ENCODE measurements at regions not wholly inside any gene's neighbourhood (a gene's known extent, or its start where the extent isn't known, plus 50 kb on each side); places are given as distances from the start of the nearest gene placed in this dataset.
A peak's percentile ranks its signal among the peaks of the same experiment; 100 is the strongest.

DNA sequence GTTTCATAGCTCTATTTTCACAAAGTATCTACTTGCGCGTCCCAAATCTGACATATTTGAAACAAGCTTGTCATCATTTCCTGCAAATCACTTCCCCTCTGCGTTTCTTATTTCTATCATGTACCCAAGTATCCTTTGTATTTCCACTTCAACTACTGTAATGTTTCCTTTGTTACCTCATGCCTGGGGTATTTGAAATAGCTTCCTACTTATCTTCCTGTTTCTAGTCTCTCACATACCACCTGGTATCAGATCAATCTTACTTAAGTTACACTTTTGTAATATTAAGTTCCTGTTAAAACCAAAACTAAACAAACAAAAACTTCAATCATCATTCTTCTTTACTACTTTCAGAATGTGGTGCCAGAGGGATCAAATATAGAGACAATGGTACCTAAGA lies 93.6 kb upstream of the SMAD1 start:
- no peak for DNase-seq (ENCODE audit: low read depth)
- in situ Hi-C loops (cut with HindIII; ENCODE audit: low sequenced_read_pairs): no loop called here
- no peak overlapping the region for H3K4me3 ChIP-seq (ENCODE audit: low read depth, low read length)
- TF ChIP-seq, protein P1, sequence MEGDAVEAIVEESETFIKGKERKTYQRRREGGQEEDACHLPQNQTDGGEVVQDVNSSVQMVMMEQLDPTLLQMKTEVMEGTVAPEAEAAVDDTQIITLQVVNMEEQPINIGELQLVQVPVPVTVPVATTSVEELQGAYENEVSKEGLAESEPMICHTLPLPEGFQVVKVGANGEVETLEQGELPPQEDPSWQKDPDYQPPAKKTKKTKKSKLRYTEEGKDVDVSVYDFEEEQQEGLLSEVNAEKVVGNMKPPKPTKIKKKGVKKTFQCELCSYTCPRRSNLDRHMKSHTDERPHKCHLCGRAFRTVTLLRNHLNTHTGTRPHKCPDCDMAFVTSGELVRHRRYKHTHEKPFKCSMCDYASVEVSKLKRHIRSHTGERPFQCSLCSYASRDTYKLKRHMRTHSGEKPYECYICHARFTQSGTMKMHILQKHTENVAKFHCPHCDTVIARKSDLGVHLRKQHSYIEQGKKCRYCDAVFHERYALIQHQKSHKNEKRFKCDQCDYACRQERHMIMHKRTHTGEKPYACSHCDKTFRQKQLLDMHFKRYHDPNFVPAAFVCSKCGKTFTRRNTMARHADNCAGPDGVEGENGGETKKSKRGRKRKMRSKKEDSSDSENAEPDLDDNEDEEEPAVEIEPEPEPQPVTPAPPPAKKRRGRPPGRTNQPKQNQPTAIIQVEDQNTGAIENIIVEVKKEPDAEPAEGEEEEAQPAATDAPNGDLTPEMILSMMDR (IDR thresholded peaks at IDR 0.05; ENCODE audit: low read depth, low read length, missing control alignments): no peak

DNA sequence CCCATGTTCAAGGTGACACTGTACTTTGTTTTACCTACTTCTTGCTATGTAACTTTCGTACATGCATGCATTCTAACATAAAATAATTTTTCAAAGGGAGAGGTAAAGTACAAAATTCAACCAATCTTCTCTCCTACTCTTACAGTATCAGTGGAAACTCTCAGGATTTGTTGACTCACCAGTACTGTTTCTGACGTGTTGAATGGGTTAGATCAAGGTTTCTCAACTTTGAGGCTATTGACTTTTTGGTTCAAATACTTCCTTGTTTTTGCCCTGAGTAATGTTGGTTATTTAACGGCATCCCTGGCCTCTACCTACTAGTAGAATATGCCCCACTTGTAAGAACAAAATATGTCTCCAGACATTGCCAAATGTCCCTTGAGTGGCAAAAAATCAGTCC lies 94.6 kb upstream of the SMAD1 start:
- no peak overlapping the region for H3K4me3 ChIP-seq (ENCODE audit: low read depth, low read length)
- TF ChIP-seq, protein P1 (IDR thresholded peaks at IDR 0.05; ENCODE audit: low read depth, low read length, missing control alignments): no peak
- in situ Hi-C loops (cut with HindIII; ENCODE audit: low sequenced_read_pairs): no loop called here
- no peak for DNase-seq (ENCODE audit: low read depth)

DNA sequence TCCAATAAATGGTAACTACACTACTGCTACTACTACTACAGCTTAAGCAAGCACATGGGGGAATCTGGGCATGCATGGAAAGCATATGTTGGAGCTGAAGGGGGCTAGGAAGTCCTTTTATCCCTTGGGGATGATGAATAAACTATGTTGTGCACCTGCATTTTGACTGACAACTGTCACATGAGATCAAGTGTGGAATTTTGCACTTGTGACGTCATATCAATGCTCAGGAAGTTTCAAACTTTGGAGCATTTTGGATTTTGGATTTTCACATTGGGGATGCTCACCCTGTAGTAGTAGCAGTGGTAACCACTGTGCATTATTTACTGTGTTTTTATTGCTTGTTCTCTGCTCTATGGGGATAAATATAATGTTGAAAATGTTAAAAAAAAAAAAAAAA lies 100.5 kb upstream of the SMAD1 start:
- no peak overlapping the region for H3K4me3 ChIP-seq (ENCODE audit: low read depth, low read length)
- TF ChIP-seq, protein P1 (IDR thresholded peaks at IDR 0.05; ENCODE audit: low read depth, low read length, missing control alignments): no peak
- no peak for DNase-seq (ENCODE audit: low read depth)
- in situ Hi-C loops (cut with HindIII; ENCODE audit: low sequenced_read_pairs): no loop called here

DNA sequence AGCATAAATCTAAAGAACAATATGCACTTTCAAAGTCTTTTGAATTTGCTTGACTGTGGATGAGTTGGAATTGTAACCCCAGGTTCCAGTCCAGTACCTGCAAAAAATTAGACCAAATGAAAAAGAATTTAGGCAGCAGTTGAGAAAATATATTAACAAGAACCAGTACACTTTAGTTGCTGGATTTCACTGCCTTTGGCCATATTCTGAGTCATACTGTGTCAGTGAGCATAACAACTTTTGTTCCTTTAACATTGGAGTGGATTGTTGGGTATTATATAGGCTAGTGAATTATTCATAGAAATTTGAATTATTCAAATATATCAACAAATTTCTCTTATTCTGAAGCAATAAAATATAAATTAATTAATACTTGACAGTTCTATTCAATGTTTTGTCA lies 101.5 kb upstream of the SMAD1 start:
- TF ChIP-seq, protein P1 (IDR thresholded peaks at IDR 0.05; ENCODE audit: low read depth, low read length, missing control alignments): no peak
- DNase-seq (ENCODE audit: low read depth): no peak
- H3K4me3 ChIP-seq (ENCODE audit: low read depth, low read length): no peak overlapping the region
- in situ Hi-C loops (cut with HindIII; ENCODE audit: low sequenced_read_pairs): no loop called here

DNA sequence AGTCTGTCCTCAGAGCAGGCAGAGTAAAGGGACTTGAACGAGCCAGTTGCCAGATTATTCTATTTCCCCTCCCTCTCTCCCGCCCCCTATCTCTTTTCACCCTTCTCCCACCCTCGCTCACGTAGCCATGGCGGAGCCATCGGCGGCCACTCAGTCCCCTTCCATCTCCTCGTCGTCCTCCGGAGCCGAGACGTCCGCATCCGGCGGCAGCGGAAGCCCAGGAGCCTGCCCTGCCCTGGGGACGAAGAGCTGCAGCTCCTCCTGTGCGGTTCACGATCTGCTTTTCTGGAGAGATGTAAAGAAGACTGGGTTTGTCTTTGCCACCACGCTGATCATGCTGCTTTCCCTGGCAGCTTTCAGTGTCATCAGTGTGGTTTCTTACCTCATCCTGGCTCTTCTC lies 106.2 kb upstream of the SMAD1 start:
- in situ Hi-C loops (cut with HindIII; ENCODE audit: low sequenced_read_pairs): no loop called here
- no peak for DNase-seq (ENCODE audit: low read depth)
- TF ChIP-seq, protein P1 (IDR thresholded peaks at IDR 0.05; ENCODE audit: low read depth, low read length, missing control alignments): no peak
- no peak overlapping the region for H3K4me3 ChIP-seq (ENCODE audit: low read depth, low read length)

DNA sequence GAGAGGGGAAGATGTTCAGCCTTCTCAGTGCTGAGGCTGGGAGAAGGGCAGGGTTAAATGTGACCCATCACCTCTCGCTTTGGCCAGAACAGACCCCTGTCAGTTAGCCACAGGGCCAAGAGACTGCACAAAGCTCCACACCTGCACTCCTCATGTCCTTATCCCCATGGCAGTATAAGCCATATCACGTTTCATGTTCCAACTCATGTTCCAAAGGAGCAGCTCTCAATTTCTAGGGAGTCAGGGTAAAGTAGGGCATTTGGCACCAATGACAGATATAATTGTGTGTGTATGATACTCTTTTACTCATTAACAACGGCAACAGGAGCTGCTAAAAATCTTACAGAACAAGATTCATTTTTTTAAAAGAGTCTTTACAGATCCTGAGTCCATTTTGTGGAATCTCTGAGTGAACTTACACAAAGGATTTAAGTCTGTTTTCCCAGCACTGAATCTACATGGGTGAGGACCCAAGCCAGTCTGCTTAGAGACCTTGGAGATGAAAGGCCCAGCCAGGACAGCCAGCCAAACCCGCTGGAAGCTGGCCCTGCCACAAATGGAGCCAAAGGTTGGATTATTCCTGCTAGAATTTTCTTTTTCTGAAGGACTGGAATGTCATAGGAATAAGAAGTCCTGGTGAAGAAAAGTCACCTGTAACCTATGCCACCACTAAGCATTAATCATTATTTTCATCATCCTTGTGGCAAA lies 129.1 kb upstream of the SMAD1 start:
- peak; percentile 45 for DNase-seq (ENCODE audit: low read depth)
- TF ChIP-seq, protein P1 (IDR thresholded peaks at IDR 0.05; ENCODE audit: low read depth, low read length, missing control alignments): no peak
- no peak overlapping the region for H3K4me3 ChIP-seq (ENCODE audit: low read depth, low read length)
- in situ Hi-C loops (cut with HindIII; ENCODE audit: low sequenced_read_pairs): no loop called here
